Hepatocyte (in vitro differentiated cells): ENCODE measurements at regions not wholly inside any gene's neighbourhood (a gene's known extent, or its start where the extent isn't known, plus 50 kb on each side); places are given as distances from the start of the nearest gene placed in this dataset.

Source experiments
- DNase-seq: peaks from one replicate; pipeline ENCODE4 v3.0.0-alpha.2; 2016; ENCODE audit warnings: low spot score
- H2AFZ ChIP-seq: fragments of 200-600 bp; sonication (generic); 2 replicates; pipeline ENCODE4 v1.6.0; 2016; ENCODE audit warnings: antibody characterized with exemption, mild to moderate bottlenecking
- H3K27ac ChIP-seq: fragments of 200-600 bp; sonication (generic); 2 replicates; pipeline ENCODE4 v1.5.1; 2016; ENCODE audit warnings: mild to moderate bottlenecking
- H3K27me3 ChIP-seq: fragments of 200-600 bp; sonication (generic); 2 replicates; pipeline ENCODE4 v1.6.1; 2016
- H3K36me3 ChIP-seq: fragments of 200-600 bp; sonication (generic); replicated peaks from 2 replicates; pipeline ENCODE4 v1.5.1; 2016; ENCODE audit warnings: low read depth; ENCODE audit not compliant: insufficient read depth
- H3K4me1 ChIP-seq: fragments of 200-600 bp; sonication (generic); 2 replicates; pipeline ENCODE4 v1.5.1; 2016; ENCODE audit warnings: mild to moderate bottlenecking, moderate library complexity; ENCODE audit not compliant: insufficient read depth
- H3K4me2 ChIP-seq: fragments of 200-600 bp; sonication (generic); 2 replicates; pipeline ENCODE4 v1.6.0; 2016
- H3K4me3 ChIP-seq: fragments of 200-600 bp; sonication (generic); 2 replicates; pipeline ENCODE4 v1.5.1; 2016; ENCODE audit warnings: mild to moderate bottlenecking
- H3K79me2 ChIP-seq: fragments of 200-600 bp; sonication (generic); 2 replicates; pipeline ENCODE4 v1.6.0; 2017; ENCODE audit warnings: mild to moderate bottlenecking
- H3K9me2 ChIP-seq: fragments of 200-600 bp; sonication (generic); replicated peaks from 2 replicates; pipeline ENCODE4 v1.6.0; 2017; ENCODE audit warnings: mild to moderate bottlenecking; ENCODE audit not compliant: insufficient read depth
- H3K9me3 ChIP-seq: fragments of 200-600 bp; sonication (generic); 2 replicates; pipeline ENCODE4 v1.5.1; 2016; ENCODE audit warnings: low read depth, mild to moderate bottlenecking
- H4K20me1 ChIP-seq: fragments of 200-600 bp; sonication (generic); 2 replicates; pipeline ENCODE4 v1.6.0; 2016; ENCODE audit warnings: mild to moderate bottlenecking; ENCODE audit not compliant: insufficient read depth, poor library complexity, severe bottlenecking
- EZH2 ChIP-seq: fragments of 200-600 bp; sonication (generic); IDR thresholded peaks from 2 replicates; pipeline ENCODE4 v1.6.1; 2016; ENCODE audit warnings: antibody characterized with exemption, mild to moderate bottlenecking, borderline replicate concordance
- EZH2phosphoT487 ChIP-seq: fragments of 200-600 bp; sonication (generic); IDR thresholded peaks from one replicate; pipeline ENCODE4 v1.6.1; 2018; ENCODE audit warnings: antibody characterized with exemption, mild to moderate bottlenecking, low read depth, moderate library complexity; ENCODE audit not compliant: unreplicated experiment, severe bottlenecking
- WGBS: methylation state at CpG from one replicate; pipeline ENCODE4 v1.1.6; 2016; ENCODE audit warnings: low lambda C conversion rate; ENCODE audit errors: missing lambda C conversion rate; 5-methylcytosine and 5-hydroxymethylcytosine counted together
- TF ChIP-seq, protein P1 (sequence below): fragments of 200-600 bp; sonication (generic); IDR thresholded peaks from 2 replicates; pipeline ENCODE4 v1.5.1; 2016; ENCODE audit warnings: antibody characterized with exemption, mild to moderate bottlenecking; ENCODE audit not compliant: poor library complexity

DNA sequence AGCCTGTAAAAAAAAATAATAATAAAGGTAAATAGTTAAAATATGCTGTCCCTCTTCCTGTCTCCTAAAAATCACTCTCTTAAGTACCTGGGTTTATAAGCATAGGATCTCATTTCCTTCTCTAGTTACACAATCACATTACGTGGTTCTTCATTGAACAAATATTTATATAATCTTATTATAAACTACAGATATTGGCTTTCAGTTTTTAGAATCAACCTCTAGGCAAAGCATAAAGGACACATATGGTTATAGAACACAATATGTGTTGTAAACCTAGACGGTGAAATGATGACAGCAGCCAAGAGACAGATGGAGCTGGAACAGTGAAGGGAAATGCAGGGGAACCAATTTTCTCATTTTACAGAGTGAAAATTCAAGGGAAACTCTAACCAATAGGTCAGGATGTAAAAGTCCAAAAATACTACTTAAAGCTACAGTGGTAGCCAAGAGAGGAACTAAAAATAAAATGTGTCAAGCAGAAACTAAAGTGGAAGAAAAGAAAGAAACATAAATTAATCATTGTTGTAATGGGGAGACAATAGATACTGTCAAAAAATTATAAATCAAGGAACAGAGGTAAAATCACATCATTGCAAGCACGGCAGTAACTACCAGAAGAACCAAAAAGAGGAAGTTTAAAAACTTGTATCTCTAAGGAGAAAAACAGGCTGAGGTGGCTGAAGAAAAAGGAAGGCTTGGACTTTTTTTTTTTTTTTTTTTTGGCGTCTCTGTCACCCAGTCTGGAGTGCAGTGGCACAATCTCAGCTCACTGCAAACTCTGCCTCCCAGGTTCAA, 82.8 kb upstream of the CDYL start:
- Histone ChIP-seq H3K4me3 (no peak overlapping the region), H3K4me1 (no peaks in the 10 kb centered on the region), H3K27me3 (no peaks in the 10 kb centered on the region), H2AFZ (no peak overlapping the region), H3K9me3 (no peaks in the 10 kb centered on the region), H3K4me2 (no peak overlapping the region), H3K27ac (no peak overlapping the region), H3K79me2 (no peaks in the 10 kb centered on the region), H4K20me1 (no peaks in the 10 kb centered on the region), H3K36me3 (no peaks in the 10 kb centered on the region), H3K9me2 (no peaks in the 10 kb centered on the region)
- no peak for TF ChIP-seq EZH2
- TF ChIP-seq, protein P1, sequence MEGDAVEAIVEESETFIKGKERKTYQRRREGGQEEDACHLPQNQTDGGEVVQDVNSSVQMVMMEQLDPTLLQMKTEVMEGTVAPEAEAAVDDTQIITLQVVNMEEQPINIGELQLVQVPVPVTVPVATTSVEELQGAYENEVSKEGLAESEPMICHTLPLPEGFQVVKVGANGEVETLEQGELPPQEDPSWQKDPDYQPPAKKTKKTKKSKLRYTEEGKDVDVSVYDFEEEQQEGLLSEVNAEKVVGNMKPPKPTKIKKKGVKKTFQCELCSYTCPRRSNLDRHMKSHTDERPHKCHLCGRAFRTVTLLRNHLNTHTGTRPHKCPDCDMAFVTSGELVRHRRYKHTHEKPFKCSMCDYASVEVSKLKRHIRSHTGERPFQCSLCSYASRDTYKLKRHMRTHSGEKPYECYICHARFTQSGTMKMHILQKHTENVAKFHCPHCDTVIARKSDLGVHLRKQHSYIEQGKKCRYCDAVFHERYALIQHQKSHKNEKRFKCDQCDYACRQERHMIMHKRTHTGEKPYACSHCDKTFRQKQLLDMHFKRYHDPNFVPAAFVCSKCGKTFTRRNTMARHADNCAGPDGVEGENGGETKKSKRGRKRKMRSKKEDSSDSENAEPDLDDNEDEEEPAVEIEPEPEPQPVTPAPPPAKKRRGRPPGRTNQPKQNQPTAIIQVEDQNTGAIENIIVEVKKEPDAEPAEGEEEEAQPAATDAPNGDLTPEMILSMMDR: no peak
- TF ChIP-seq EZH2phosphoT487: no peak
- no peak for DNase-seq
- 55% methylated on average over 4 of the region's 4 CpGs for WGBS

DNA sequence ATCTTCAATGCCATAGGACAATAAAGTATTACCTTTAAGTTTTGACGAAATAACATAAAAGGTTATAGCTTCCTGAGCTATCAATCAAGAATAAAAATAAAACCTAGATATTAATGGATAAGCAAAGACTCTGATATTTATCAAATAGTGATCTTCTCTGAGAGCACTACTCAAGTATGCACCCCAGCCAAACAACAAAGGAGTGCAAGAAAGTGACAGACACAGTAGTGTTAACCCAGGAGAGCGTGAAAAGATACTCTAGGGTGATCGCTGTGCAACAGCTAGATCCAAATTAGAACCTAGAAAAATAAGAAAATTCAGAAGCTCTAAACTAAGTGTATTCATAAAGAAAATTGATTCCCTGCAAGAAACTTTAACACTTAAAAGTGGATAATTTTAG, 83.5 kb upstream of the CDYL start:
- no peak for TF ChIP-seq EZH2phosphoT487
- TF ChIP-seq EZH2: no peak
- TF ChIP-seq, protein P1: no peak
- 95% methylated on average over 3 of the region's 3 CpGs for WGBS
- no peaks in the 10 kb centered on the region for H3K9me3 ChIP-seq

DNA sequence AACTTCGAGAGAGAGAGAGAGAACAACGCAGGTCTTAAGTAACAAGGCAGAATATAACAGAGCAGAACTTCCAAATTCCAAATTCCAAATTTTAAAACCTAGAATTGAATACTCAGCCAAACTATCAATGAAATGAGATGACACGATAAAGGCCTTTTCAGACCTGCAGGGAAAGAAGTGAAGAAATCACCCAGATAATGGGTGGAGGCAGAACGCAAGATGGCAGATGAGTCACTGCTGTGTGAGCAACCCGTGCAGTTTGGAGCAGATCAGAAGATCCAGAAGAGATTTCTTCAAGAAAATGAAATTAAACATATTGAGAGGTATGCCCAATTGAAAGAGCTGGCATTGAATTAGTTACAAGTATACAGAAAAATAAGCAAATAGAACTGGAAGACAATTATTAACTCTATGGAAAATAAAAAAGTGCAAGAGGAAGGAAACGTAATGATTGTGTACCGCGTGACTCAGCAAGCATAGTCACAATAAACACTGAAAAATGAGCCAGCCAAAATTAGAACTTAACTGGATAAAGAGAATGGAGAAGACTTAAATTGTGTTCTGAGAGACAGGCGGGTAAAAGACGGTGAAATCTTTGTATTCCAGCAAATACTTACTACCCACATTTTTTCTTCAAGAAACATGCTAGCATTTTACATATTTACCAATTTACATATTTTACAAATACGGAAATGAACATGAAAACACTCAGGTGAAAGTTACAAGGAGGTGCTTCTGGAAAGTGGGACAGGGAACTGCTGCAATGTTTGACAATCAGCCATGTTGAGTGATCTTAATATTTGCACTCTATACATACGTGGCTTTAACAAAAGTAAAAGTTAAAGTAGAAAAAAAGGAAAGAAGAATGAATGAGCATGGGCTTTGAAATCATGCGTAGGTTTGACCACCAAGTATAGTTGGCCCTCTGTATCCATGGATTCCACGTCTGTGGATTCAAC, 87.9 kb upstream of the CDYL start:
- Histone ChIP-seq H3K9me3 (no peaks in the 10 kb centered on the region), H3K79me2 (no peaks in the 10 kb centered on the region), H3K4me3 (no peak overlapping the region), H3K27ac (peak overlapping the region; percentile 12), H4K20me1 (no peaks in the 10 kb centered on the region), H3K27me3 (no peaks in the 10 kb centered on the region), H2AFZ (peak overlapping the region; percentile 0), H3K36me3 (no peaks in the 10 kb centered on the region), H3K9me2 (no peaks in the 10 kb centered on the region), H3K4me2 (peak overlapping the region; percentile 17), H3K4me1 (no peaks in the 10 kb centered on the region)
- 79% methylated on average over 14 of the region's 14 CpGs for WGBS
- DNase-seq: peak; percentile 42
- TF ChIP-seq, protein P1: no peak
- TF ChIP-seq EZH2 (no peak), EZH2phosphoT487 (no peak)

More for the DNA sequence above, 83.5 kb upstream of the CDYL start:
- H3K4me2 ChIP-seq: no peak overlapping the region
- no peak overlapping the region for H3K4me3 ChIP-seq
- no peak overlapping the region for H2AFZ ChIP-seq
- no peaks in the 10 kb centered on the region for H3K9me2 ChIP-seq
- no peak overlapping the region for H3K27ac ChIP-seq
- no peaks in the 10 kb centered on the region for H3K4me1 ChIP-seq
- H3K79me2 ChIP-seq: no peaks in the 10 kb centered on the region
- H4K20me1 ChIP-seq: no peaks in the 10 kb centered on the region
- no peaks in the 10 kb centered on the region for H3K27me3 ChIP-seq
- H3K36me3 ChIP-seq: no peaks in the 10 kb centered on the region
- DNase-seq: no peak
